ENCODE measurements at regions not wholly inside any gene's neighbourhood (a gene's known extent, or its start where the extent isn't known, plus 50 kb on each side); places are given as distances from the start of the nearest gene placed in this dataset.

- Histone ChIP-seq H3K36me3 (no peaks in the 10 kb centered on the region), H3K9me3 (no peaks in the 10 kb centered on the region), H3K4me3 (no peak overlapping the region), H3K4me1 (peaks cover 0 to 22% (median 0%) of the 10 kb centered on the region in 3 donors), H3K27me3 (no peaks in the 10 kb centered on the region), H3K27ac (no peak overlapping the region)
- no peak for ATAC-seq
- TF ChIP-seq EP300 (IDR thresholded peaks at IDR 0.05) (no peak), POLR2A (IDR thresholded peaks at IDR 0.05) (no peak), CTCF (IDR thresholded peaks at IDR 0.05) (no peak), POLR2AphosphoS5 (IDR thresholded peaks at IDR 0.05) (no peak)
- WGBS, 2 donors (ENCODE audit: low coverage in 1 of 2) = 83 to 95% methylated on average over 4 of the region's 4 CpGs
Measured at GRCh38 chr11:113551645-113552044, 76.4 kb upstream of the DRD2 start.

DNA sequence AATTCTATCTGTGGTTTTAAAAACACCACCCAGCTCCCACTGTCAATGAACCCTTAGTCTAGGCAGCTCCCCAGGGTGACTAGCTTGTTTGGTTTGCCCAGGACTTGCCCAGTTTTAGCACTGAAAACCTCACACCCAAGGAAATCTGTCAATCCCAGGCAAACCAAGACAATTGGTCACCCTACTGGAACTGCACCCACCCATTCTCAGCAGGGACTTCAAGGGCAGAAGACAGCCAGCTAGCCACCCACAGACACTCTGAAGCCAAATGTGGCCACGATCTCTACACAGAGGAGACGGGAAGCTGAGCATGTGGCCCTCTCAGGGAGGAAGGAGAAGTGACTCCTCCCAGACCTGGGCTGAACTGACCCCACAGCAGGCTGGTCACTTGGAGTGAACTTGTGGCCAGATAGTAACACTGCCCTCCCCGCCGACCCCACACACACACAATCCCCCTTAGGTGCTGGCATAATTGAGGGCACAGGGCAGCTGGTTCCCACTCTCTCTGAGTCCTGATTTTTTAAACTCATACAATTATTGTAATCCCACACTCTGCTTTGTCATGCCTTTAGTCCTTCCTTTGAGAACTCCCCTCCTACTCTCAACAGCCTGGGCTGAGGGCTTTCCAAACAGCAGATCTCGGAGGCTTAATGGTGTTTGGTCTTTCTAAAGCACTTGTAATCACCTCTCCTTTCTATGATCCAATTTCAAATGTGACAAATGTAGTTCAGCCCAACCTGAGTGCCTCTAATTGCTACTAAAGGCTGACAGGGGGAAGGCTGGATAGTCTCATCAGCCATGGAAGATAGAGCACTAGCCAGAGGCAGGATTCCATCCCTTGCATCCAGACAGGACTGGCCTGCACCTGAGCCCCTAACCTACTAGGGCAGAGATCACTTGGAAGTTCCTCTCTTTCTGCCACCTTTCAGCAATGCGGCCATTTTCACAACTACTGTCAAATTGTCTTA, 74.7 kb upstream of the DRD2 start:
- ATAC-seq = no peak
- Histone ChIP-seq H3K9me3 (no peaks in the 10 kb centered on the region), H3K36me3 (no peaks in the 10 kb centered on the region), H3K4me1 (peaks cover 0 to 14% (median 0%) of the 10 kb centered on the region in 3 donors), H3K27ac (no peak overlapping the region), H3K27me3 (no peaks in the 10 kb centered on the region), H3K4me3 (no peak overlapping the region)
- TF ChIP-seq EP300 (IDR thresholded peaks at IDR 0.05) = no peak
- no peak for TF ChIP-seq POLR2A (IDR thresholded peaks at IDR 0.05)
- TF ChIP-seq POLR2AphosphoS5 (IDR thresholded peaks at IDR 0.05) = no peak
- 57 to 88% methylated on average over 1 to 3 of the region's 6 CpGs for WGBS, 2 donors (ENCODE audit: low coverage in 1 of 2)

- H3K27ac ChIP-seq = no peak overlapping the region
- no peaks in the 10 kb centered on the region for H3K9me3 ChIP-seq
- TF ChIP-seq CTCF (IDR thresholded peaks at IDR 0.05) (no peak), POLR2AphosphoS5 (IDR thresholded peaks at IDR 0.05) (no peak), EP300 (IDR thresholded peaks at IDR 0.05) (no peak), POLR2A (IDR thresholded peaks at IDR 0.05) (no peak)
- H3K27me3 ChIP-seq = no peaks in the 10 kb centered on the region
- peaks cover 0 to 7% (median 0%) of the 10 kb centered on the region in 3 donors for H3K4me1 ChIP-seq
- ATAC-seq = no peak
- no peak overlapping the region for H3K4me3 ChIP-seq
- no peaks in the 10 kb centered on the region for H3K36me3 ChIP-seq
- 82% methylated on average over 3 of the region's 3 CpGs for WGBS, 2 donors (ENCODE audit: low coverage in 1 of 2)
Measured at GRCh38 chr11:113549061-113549460, 73.9 kb upstream of the DRD2 start.

DNA sequence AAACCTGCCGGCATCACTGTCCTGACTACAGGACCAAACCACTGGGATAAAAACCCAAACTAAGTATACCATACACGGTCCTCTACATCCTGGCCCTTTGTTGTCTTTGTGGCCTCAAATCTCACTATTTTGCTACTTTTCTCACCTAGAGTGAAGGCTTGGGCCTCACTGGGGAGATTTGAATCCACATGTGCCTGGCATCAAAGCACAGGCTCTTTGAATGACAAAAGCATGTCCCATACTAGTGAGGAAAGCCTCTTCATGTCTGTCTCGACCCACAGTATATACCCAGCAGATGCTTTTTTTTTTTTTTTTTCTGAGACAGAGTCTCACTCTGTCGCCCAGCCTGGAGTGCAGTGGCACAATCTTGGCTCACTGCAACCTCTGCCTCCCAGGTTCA, 72.5 kb upstream of the DRD2 start:
- no peak for TF ChIP-seq EP300 (IDR thresholded peaks at IDR 0.05)
- no peak for TF ChIP-seq POLR2AphosphoS5 (IDR thresholded peaks at IDR 0.05)
- TF ChIP-seq CTCF (IDR thresholded peaks at IDR 0.05) = no peak
- TF ChIP-seq POLR2A (IDR thresholded peaks at IDR 0.05) = no peak
- no peaks in the 10 kb centered on the region for H3K27me3 ChIP-seq
- H3K9me3 ChIP-seq = no peaks in the 10 kb centered on the region
- no peak overlapping the region for H3K4me3 ChIP-seq
- H3K36me3 ChIP-seq = no peaks in the 10 kb centered on the region
- no peak overlapping the region for H3K27ac ChIP-seq
- WGBS, 2 donors (ENCODE audit: low coverage in 1 of 2) = 35 to 48% methylated on average over 2 to 4 of the region's 4 CpGs
- no peak for ATAC-seq
- H3K4me1 ChIP-seq = no peaks in the 10 kb centered on the region

GRCh38 chr11:113546757-113547507, 71.7 kb upstream of the DRD2 start:
- H3K27ac ChIP-seq = no peak overlapping the region
- no peaks in the 10 kb centered on the region for H3K27me3 ChIP-seq
- H3K36me3 ChIP-seq = no peaks in the 10 kb centered on the region
- ATAC-seq = no peak
- TF ChIP-seq POLR2AphosphoS5 (IDR thresholded peaks at IDR 0.05) (no peak), POLR2A (IDR thresholded peaks at IDR 0.05) (no peak), CTCF (IDR thresholded peaks at IDR 0.05) (no peak), EP300 (IDR thresholded peaks at IDR 0.05) (no peak)
- no peak overlapping the region for H3K4me3 ChIP-seq
- no peaks in the 10 kb centered on the region for H3K9me3 ChIP-seq
- H3K4me1 ChIP-seq = no peaks in the 10 kb centered on the region
- WGBS, 2 donors (ENCODE audit: low coverage in 1 of 2) = 35 to 50% methylated on average over 2 to 4 of the region's 5 CpGs

Measured in gastroesophageal sphincter (tissue), 4 donors.